ENCODE measurements at regions not wholly inside any gene's neighbourhood (a gene's known extent, or its start where the extent isn't known, plus 50 kb on each side); places are given as distances from the start of the nearest gene placed in this dataset.

DNA sequence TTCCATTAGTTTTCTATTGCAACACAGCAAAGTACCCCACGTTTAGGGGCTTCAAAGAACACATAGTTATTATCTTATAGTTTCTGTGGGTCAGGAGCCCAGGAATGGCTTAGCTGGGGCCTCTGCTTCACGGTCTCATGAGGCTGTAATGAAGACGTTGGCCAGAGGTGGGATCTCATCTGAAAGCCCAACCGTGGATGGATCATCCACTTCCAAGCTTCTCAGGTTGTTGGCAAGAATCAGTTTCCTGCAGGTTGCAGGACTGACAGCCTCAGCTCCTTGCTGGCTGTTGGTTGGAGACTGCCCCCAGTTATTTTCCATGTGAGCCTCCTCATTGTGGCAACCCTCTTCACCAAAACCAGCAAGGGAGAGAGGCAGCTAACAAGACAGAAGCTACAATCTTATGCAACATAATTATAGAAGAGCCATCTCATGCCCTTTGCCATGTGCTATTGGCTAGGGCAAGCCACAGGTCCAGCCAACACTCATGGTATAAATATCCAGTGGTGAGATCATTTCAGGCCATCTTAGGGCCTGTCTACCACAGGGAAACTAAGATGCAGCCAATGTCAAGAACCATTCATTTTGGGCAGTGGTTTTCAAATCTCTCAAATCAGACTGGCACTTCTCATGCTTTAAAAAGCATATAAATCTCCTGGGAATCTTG is 452.4 kb downstream of the MED13L start:
- TF ChIP-seq, protein P1, sequence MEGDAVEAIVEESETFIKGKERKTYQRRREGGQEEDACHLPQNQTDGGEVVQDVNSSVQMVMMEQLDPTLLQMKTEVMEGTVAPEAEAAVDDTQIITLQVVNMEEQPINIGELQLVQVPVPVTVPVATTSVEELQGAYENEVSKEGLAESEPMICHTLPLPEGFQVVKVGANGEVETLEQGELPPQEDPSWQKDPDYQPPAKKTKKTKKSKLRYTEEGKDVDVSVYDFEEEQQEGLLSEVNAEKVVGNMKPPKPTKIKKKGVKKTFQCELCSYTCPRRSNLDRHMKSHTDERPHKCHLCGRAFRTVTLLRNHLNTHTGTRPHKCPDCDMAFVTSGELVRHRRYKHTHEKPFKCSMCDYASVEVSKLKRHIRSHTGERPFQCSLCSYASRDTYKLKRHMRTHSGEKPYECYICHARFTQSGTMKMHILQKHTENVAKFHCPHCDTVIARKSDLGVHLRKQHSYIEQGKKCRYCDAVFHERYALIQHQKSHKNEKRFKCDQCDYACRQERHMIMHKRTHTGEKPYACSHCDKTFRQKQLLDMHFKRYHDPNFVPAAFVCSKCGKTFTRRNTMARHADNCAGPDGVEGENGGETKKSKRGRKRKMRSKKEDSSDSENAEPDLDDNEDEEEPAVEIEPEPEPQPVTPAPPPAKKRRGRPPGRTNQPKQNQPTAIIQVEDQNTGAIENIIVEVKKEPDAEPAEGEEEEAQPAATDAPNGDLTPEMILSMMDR (IDR thresholded peaks at IDR 0.05; ENCODE audit: poor library complexity, severe bottlenecking), result no peak
- TF ChIP-seq POLR2AphosphoS5 (IDR thresholded peaks at IDR 0.05), result no peak
